Tibial nerve (tissue), 4 donors: ENCODE measurements at regions not wholly inside any gene's neighbourhood (a gene's known extent, or its start where the extent isn't known, plus 50 kb on each side); places are given as distances from the start of the nearest gene placed in this dataset.

ENCODE experiments used
- DNase-seq, 2 donors: peaks; one replicate each; pipeline ENCODE4 v3.0.0-alpha.2; 2019; ENCODE audit warnings: low spot score in 2 of 2
- H3K27ac ChIP-seq, 4 donors: fragments of 200-600 bp; sonication (generic) in 3 of 4; one replicate each; pipeline ENCODE4 v1.5.1; 2017 to 2019; ENCODE audit warnings: mild to moderate bottlenecking in 1 of 4
- H3K27me3 ChIP-seq, 2 donors: fragments of 200-600 bp; sonication (generic) in 1 of 2; one replicate each; pipeline versions ENCODE4 v1.5.1 to v1.6.0; 2017 to 2019
- H3K36me3 ChIP-seq, 3 donors: fragments of 200-600 bp; sonication (generic); one replicate each; pipeline ENCODE4 v1.5.1; 2018 to 2019
- H3K4me1 ChIP-seq, 4 donors: fragments of 200-600 bp; sonication (generic) in 3 of 4; one replicate each; pipeline ENCODE4 v1.5.1; 2017 to 2019
- H3K4me3 ChIP-seq, 4 donors: fragments of 200-600 bp; sonication (generic) in 3 of 4; one replicate each; pipeline ENCODE4 v1.5.1; 2017 to 2019; ENCODE audit warnings: mild to moderate bottlenecking in 1 of 4, moderate library complexity in 1 of 4
- H3K9me3 ChIP-seq, 4 donors: fragments of 200-600 bp; sonication (generic) in 3 of 4; one replicate each; pipeline ENCODE4 v1.5.1; 2017 to 2019
- EP300 ChIP-seq, 2 donors: sonication (generic); formaldehyde crosslinking; IDR thresholded peaks; one replicate each; pipeline ENCODE4 v1.6.1; 2017; ENCODE audit warnings: antibody characterized with exemption in 2 of 2, mild to moderate bottlenecking in 1 of 2
- POLR2A ChIP-seq, 2 donors: fragments of 450-650 bp; IDR thresholded peaks; one replicate each; pipeline ENCODE4 v1.6.1; 2017; ENCODE audit warnings: antibody characterized with exemption in 2 of 2, mild to moderate bottlenecking in 2 of 2, moderate library complexity in 2 of 2
- WGBS, 2 donors: methylation state at CpG; one replicate each; pipeline ENCODE4 v1.1.5; 2018; 5-methylcytosine and 5-hydroxymethylcytosine counted together
- TF ChIP-seq, protein P1 (sequence below), 5 experiments: fragments of 200-600 bp in 3 of 5; fragments of 450-650 bp in 2 of 5; sonication (generic) in 3 of 5; IDR thresholded peaks; one replicate each; pipeline ENCODE4 v1.5.1; 2016 to 2019; ENCODE audit warnings: antibody characterized with exemption in 5 of 5, mild to moderate bottlenecking in 3 of 5, moderate library complexity in 2 of 5

DNA sequence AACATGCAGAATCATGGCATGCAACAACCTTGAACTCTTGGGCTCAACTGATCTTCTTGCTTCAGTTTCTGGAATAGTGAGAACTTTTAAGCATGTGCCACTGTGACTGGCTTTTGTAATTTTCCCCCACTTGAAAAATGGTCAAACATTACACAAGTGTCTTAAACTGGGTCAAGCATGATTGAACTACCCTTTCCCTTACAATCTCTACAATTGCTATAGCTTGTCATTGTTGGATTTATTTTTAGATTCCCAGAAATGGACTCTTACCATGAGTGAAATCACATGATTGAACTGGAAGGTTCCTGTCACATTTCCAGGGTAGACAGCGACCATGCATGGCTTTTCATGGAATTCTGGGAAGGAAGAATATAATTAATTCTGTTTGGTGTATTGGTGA, 102.2 kb upstream of the TUBA3C start:
- H3K4me1 ChIP-seq = no peaks in the 10 kb centered on the region
- no peaks in the 10 kb centered on the region for H3K36me3 ChIP-seq
- H3K27ac ChIP-seq = no peak overlapping the region
- no peak for DNase-seq
- 39 to 54% methylated on average over 1 of the region's 1 CpG for WGBS, 2 donors
- no peaks in the 10 kb centered on the region for H3K9me3 ChIP-seq
- H3K27me3 ChIP-seq = no peaks in the 10 kb centered on the region
- no peak for TF ChIP-seq POLR2A (IDR thresholded peaks at IDR 0.05)
- TF ChIP-seq, protein P1, sequence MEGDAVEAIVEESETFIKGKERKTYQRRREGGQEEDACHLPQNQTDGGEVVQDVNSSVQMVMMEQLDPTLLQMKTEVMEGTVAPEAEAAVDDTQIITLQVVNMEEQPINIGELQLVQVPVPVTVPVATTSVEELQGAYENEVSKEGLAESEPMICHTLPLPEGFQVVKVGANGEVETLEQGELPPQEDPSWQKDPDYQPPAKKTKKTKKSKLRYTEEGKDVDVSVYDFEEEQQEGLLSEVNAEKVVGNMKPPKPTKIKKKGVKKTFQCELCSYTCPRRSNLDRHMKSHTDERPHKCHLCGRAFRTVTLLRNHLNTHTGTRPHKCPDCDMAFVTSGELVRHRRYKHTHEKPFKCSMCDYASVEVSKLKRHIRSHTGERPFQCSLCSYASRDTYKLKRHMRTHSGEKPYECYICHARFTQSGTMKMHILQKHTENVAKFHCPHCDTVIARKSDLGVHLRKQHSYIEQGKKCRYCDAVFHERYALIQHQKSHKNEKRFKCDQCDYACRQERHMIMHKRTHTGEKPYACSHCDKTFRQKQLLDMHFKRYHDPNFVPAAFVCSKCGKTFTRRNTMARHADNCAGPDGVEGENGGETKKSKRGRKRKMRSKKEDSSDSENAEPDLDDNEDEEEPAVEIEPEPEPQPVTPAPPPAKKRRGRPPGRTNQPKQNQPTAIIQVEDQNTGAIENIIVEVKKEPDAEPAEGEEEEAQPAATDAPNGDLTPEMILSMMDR (IDR thresholded peaks at IDR 0.05) = no peak
- TF ChIP-seq EP300 (IDR thresholded peaks at IDR 0.05) = no peak
- H3K4me3 ChIP-seq = no peak overlapping the region

DNA sequence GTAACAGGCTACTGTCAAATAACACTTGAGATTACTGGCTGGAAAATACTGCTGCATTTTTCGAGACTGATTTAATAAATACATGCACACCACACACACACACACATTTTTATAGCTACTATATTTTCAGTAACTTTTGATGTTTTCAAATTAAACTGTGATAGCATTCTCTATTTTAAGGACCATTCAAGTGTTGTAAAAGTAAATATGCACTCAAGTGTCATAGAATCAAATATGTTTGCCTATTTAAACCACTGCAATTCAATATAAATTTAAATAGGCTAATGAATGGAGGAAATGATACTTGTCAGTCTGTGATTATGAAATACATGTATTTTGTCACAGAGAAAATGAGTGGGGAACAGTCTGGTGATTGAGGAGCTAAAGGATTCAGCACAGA, 86.7 kb upstream of the TUBA3C start:
- Histone ChIP-seq H3K36me3 (no peaks in the 10 kb centered on the region), H3K9me3 (no peaks in the 10 kb centered on the region), H3K4me3 (no peak overlapping the region), H3K27ac (no peak overlapping the region), H3K27me3 (no peaks in the 10 kb centered on the region), H3K4me1 (no peaks in the 10 kb centered on the region)
- TF ChIP-seq EP300 (IDR thresholded peaks at IDR 0.05) (no peak), POLR2A (IDR thresholded peaks at IDR 0.05) (no peak)
- TF ChIP-seq, protein P1 (IDR thresholded peaks at IDR 0.05) = no peak
- WGBS, 2 donors = 2 to 35% methylated on average over 1 of the region's 1 CpG
- DNase-seq = no peak

DNA sequence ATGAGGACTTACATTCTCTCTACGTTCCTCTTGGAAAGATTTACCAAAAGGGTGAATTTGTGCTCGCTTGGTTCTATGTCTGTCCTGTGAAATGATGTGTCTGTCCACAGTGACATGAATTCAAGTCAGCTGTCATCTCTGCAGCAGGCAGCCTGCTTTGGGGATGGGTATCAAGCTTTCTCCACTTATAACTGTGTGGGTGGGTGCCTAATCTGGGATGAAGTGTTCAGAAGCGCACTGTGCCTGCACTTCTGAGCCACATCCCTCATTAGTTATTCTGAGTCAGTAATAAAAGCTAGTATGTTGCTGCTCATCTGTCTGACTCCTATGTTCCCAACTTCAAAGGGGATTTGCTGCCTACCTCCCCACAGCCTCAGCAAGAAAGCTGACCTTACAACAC, 86.1 kb upstream of the TUBA3C start:
- 79 to 82% methylated on average over 3 of the region's 3 CpGs for WGBS, 2 donors
- DNase-seq = no peak
- no peak overlapping the region for H3K27ac ChIP-seq
- H3K9me3 ChIP-seq = no peaks in the 10 kb centered on the region
- TF ChIP-seq POLR2A (IDR thresholded peaks at IDR 0.05) = no peak
- TF ChIP-seq EP300 (IDR thresholded peaks at IDR 0.05) = no peak
- TF ChIP-seq, protein P1 (IDR thresholded peaks at IDR 0.05) = no peak
- H3K27me3 ChIP-seq = no peaks in the 10 kb centered on the region
- H3K36me3 ChIP-seq = no peaks in the 10 kb centered on the region
- H3K4me1 ChIP-seq = no peaks in the 10 kb centered on the region
- no peak overlapping the region for H3K4me3 ChIP-seq

DNA sequence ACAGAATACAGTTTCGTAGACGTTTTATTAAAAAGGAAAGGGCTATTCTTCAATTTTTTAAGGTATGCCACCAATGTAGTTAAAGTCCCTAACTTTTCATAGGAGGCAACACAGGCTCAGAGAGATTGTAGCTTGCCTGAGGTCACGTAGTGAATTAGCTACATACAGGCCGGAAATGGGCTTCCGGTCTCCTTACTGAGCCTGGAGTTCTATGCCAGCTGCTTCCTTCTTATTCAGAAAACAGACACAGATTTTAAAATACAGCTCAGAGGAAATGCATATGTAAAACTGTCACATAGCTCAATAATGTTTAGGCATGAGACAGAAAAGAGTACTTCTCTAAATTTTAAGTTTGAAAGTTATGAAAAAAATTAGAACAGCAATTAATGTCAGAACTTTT, 85.4 kb upstream of the TUBA3C start:
- Histone ChIP-seq H3K4me3 (no peak overlapping the region), H3K27me3 (no peaks in the 10 kb centered on the region), H3K36me3 (no peaks in the 10 kb centered on the region), H3K4me1 (no peaks in the 10 kb centered on the region), H3K27ac (no peak overlapping the region), H3K9me3 (no peaks in the 10 kb centered on the region)
- DNase-seq = no peak
- 75 to 76% methylated on average over 5 of the region's 5 CpGs for WGBS, 2 donors
- TF ChIP-seq, protein P1 (IDR thresholded peaks at IDR 0.05) = no peak
- TF ChIP-seq EP300 (IDR thresholded peaks at IDR 0.05) = no peak
- TF ChIP-seq POLR2A (IDR thresholded peaks at IDR 0.05) = no peak

DNA sequence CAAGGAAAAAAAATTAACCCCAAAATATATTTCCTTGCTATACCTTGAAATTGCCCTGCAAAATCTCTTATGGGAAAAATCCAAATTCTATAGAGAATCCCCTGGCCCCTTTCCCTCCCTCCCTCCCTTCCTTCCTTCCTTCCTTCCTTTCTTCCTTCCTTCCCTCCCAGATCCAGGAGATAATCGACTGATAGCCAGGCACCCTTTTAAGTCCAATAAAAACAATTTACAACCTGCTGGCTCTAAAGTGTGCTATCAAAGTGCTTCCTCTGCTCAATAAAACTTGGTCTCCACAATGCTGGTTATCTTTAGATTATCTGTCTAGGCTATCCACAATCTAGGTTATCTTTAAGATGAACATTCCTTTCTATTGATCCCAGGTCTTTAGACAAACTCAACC, 83.1 kb upstream of the TUBA3C start:
- H3K27ac ChIP-seq = no peak overlapping the region
- no peaks in the 10 kb centered on the region for H3K36me3 ChIP-seq
- no peaks in the 10 kb centered on the region for H3K4me1 ChIP-seq
- no peak overlapping the region for H3K4me3 ChIP-seq
- H3K9me3 ChIP-seq = no peaks in the 10 kb centered on the region
- DNase-seq = no peak
- H3K27me3 ChIP-seq = no peaks in the 10 kb centered on the region
- WGBS, 2 donors = 50 to 54% methylated on average over 1 of the region's 1 CpG
- TF ChIP-seq EP300 (IDR thresholded peaks at IDR 0.05) = no peak
- TF ChIP-seq, protein P1 (IDR thresholded peaks at IDR 0.05) = no peak
- no peak for TF ChIP-seq POLR2A (IDR thresholded peaks at IDR 0.05)
